HCT116 (cell line): ENCODE measurements at regions not wholly inside any gene's neighbourhood (a gene's known extent, or its start where the extent isn't known, plus 50 kb on each side); places are given as distances from the start of the nearest gene placed in this dataset.

Experiments
- ATAC-seq: fragments of 200-7000 bp; cut with Tn5 transposase; 2 replicates; pipeline ENCODE4 v1.9.1; 2020; ENCODE audit warnings: mild to moderate bottlenecking, moderate library complexity
- BruUV-seq: library from RNA; stranded (reverse); fragments of 400-500 nt; replicated peaks from 2 replicates; lab custom pipeline; 2021; lab: Mats Ljungman, UMichigan
- CTCF ChIA-PET: fragments of 300-600 bp; sonication (Branson Sonifier 250); formaldehyde crosslinking; loops from one replicate; lab custom pipeline; 2021; ENCODE audit warnings: antibody characterized with exemption; lab: Charles Lee
- POLR2A ChIA-PET: fragments of 300-600, 350-600 bp; sonication (Branson Sonifier 250); formaldehyde crosslinking; loops from one replicate; lab custom pipeline; 2021; ENCODE audit warnings: antibody characterized with exemption; lab: Charles Lee
- RAD21 ChIA-PET, 2 experiments: fragments of 300-600 bp; sonication (Branson Sonifier 250); formaldehyde crosslinking; loops; one replicate each; lab custom pipeline; 2023; ENCODE audit warnings: low total read pairs in 2 of 2; ENCODE audit not compliant: uncharacterized antibody in 2 of 2, unreplicated experiment in 2 of 2, low non-redundant PET in 1 of 2; lab: Charles Lee
- DNase-seq: peaks from one replicate; pipeline ENCODE4 v3.0.0-alpha.2; 2010; ENCODE audit warnings: low read depth, low spot score
- H2AFZ ChIP-seq: fragments of 200-600 bp; shearing (Covaris generic), sonication (generic); 2 replicates; pipeline ENCODE4 v1.6.1; 2017; ENCODE audit warnings: low read depth, mixed run types, mixed read lengths, antibody characterized with exemption, low read length; ENCODE audit not compliant: poor library complexity, severe bottlenecking
- H3K27ac ChIP-seq: 2 replicates; pipeline ENCODE4 v1.5.1; 2012; ENCODE audit warnings: low read depth, low read length
- H3K27me3 ChIP-seq: fragments of 200-600 bp; sonication (generic); 2 replicates; pipeline ENCODE4 v1.6.1; 2016; ENCODE audit warnings: mixed run types, low read length, mixed read lengths; ENCODE audit not compliant: insufficient read depth
- H3K36me3 ChIP-seq, 2 experiments: fragments of 200-500 bp in 1 of 2; fragments of 200-600 bp in 1 of 2; sonication (Bioruptor generic) in 1 of 2; sonication (generic) in 1 of 2; 2 replicates each; pipeline versions ENCODE4 v1.5.1 to v1.6.1; 2014 to 2016; ENCODE audit warnings: low read length in 2 of 2, inconsistent platforms in 1 of 2, mixed read lengths in 1 of 2, mixed run types in 1 of 2; ENCODE audit not compliant: insufficient read depth in 2 of 2, control insufficient read depth in 1 of 2
- H3K4me1 ChIP-seq, 2 experiments: fragments of 200-600 bp in 1 of 2; sonication (generic) in 1 of 2; 2 replicates each; pipeline versions ENCODE4 v1.5.1 to v1.6.1; 2012 to 2017; ENCODE audit warnings: low read length in 2 of 2, inconsistent platforms in 1 of 2, mild to moderate bottlenecking in 1 of 2, mixed read lengths in 1 of 2, mixed run types in 1 of 2, moderate library complexity in 1 of 2; ENCODE audit not compliant: insufficient read depth in 2 of 2, control insufficient read depth in 1 of 2
- H3K4me2 ChIP-seq: fragments of 200-600 bp; sonication (generic); 2 replicates; pipeline ENCODE4 v1.6.1; 2017; ENCODE audit warnings: mixed run types, low read length, mixed read lengths
- H3K4me3 ChIP-seq, 2 experiments: fragments of 200-600 bp in 1 of 2; sonication (generic) in 1 of 2; replicated peaks in 1 of 2; 2 replicates each; pipeline ENCODE4 v1.5.1; 2011 to 2016; ENCODE audit warnings: low read length in 2 of 2, control low read depth in 1 of 2, low read depth in 1 of 2, mild to moderate bottlenecking in 1 of 2, mixed read lengths in 1 of 2, mixed run types in 1 of 2
- H3K79me2 ChIP-seq: fragments of 200-600 bp; sonication (generic); 2 replicates; pipeline ENCODE4 v1.6.1; 2017; ENCODE audit warnings: mild to moderate bottlenecking, mixed run types, low read length, moderate library complexity, mixed read lengths; ENCODE audit not compliant: insufficient read depth
- H3K9ac ChIP-seq: fragments of 200-600 bp; sonication (generic); 2 replicates; pipeline ENCODE4 v1.6.1; 2016; ENCODE audit warnings: low read length, mixed read lengths
- H3K9me2 ChIP-seq: fragments of 200-600 bp; sonication (generic), shearing (Covaris generic); 2 replicates; pipeline ENCODE4 v1.6.1; 2017; ENCODE audit warnings: mixed run types, mild to moderate bottlenecking, moderate library complexity; ENCODE audit not compliant: insufficient read depth
- H3K9me3 ChIP-seq, 2 experiments: fragments of 200-500 bp in 1 of 2; fragments of 200-600 bp in 1 of 2; sonication (Bioruptor generic) in 1 of 2; sonication (generic) in 1 of 2; 2 replicates each; pipeline ENCODE4 v1.6.1; 2014 to 2017; ENCODE audit warnings: low read length in 2 of 2, mixed read lengths in 2 of 2, inconsistent platforms in 1 of 2, low read depth in 1 of 2, mild to moderate bottlenecking in 1 of 2, mixed run types in 1 of 2, moderate library complexity in 1 of 2; ENCODE audit not compliant: control insufficient read depth in 1 of 2, insufficient read depth in 1 of 2
- H4K20me1 ChIP-seq: fragments of 200-600 bp; sonication (generic), shearing (Covaris generic); 2 replicates; pipeline ENCODE4 v1.6.1; 2017; ENCODE audit warnings: mixed run types, mild to moderate bottlenecking, moderate library complexity; ENCODE audit not compliant: insufficient read depth
- CEBPB ChIP-seq: IDR thresholded peaks from 2 replicates; pipeline ENCODE4 v1.6.1; 2012; ENCODE audit warnings: low read depth
- CTCF ChIP-seq, 3 experiments: fragments of 200-600 bp in 1 of 3; sonication (generic) in 1 of 3; IDR thresholded peaks in 2 of 3; conservative IDR thresholded peaks in 1 of 3; 2 replicates each; pipeline ENCODE4 v1.5.1; 2012 to 2017; ENCODE audit warnings: low read depth in 2 of 3, low read length in 2 of 3, antibody characterized with exemption in 1 of 3, borderline replicate concordance in 1 of 3, control low read depth in 1 of 3, mild to moderate bottlenecking in 1 of 3, mixed read lengths in 1 of 3, mixed run types in 1 of 3, moderate library complexity in 1 of 3; ENCODE audit not compliant: insufficient read depth in 1 of 3
- EGR1 ChIP-seq: IDR thresholded peaks from 2 replicates; pipeline ENCODE4 v1.6.1; 2012; ENCODE audit warnings: low read depth
- ELF1 ChIP-seq: IDR thresholded peaks from 2 replicates; pipeline ENCODE4 v1.6.1; 2012; ENCODE audit warnings: low read depth, borderline replicate concordance
- EZH2phosphoT487 ChIP-seq: fragments of 200-600 bp; IDR thresholded peaks from 2 replicates; pipeline ENCODE4 v1.6.1; 2018; ENCODE audit warnings: antibody characterized with exemption, borderline replicate concordance
- JUND ChIP-seq: IDR thresholded peaks from 2 replicates; pipeline ENCODE4 v1.6.1; 2012
- POLR2AphosphoS5 ChIP-seq: IDR thresholded peaks from 2 replicates; pipeline ENCODE4 v1.6.1; 2011; ENCODE audit warnings: mild to moderate bottlenecking, low read depth, low read length, moderate library complexity
- SP1 ChIP-seq: IDR thresholded peaks from 2 replicates; pipeline ENCODE4 v1.6.1; 2012; ENCODE audit warnings: low read depth
- SRF ChIP-seq: IDR thresholded peaks from 2 replicates; pipeline ENCODE4 v1.6.1; 2012; ENCODE audit warnings: low read depth
- TCF7L2 ChIP-seq: IDR thresholded peaks from 2 replicates; pipeline ENCODE4 v1.7.0; 2011; ENCODE audit warnings: borderline replicate concordance, inconsistent platforms; ENCODE audit not compliant: insufficient read depth, insufficient read length; ENCODE audit errors: extremely low read depth
- YY1 ChIP-seq: IDR thresholded peaks from 2 replicates; pipeline ENCODE4 v1.6.1; 2011; ENCODE audit warnings: low read length, low read depth, moderate library complexity, mild to moderate bottlenecking; ENCODE audit not compliant: insufficient replicate concordance; ENCODE audit errors: extremely low read depth
- ZFX ChIP-seq: fragments of 450-650 bp; IDR thresholded peaks from 2 replicates; pipeline ENCODE4 v1.6.1; 2017
- intact Hi-C: fragments of 100-400 bp; cut with micrococcal nuclease; formaldehyde crosslinking; loops from 2 replicates; pipeline ENCODE4 v1.10.0; 2022
- TF ChIP-seq, protein P1 (sequence below): IDR thresholded peaks from 2 replicates; pipeline ENCODE4 v1.6.1; 2012; ENCODE audit warnings: low read depth

DNA sequence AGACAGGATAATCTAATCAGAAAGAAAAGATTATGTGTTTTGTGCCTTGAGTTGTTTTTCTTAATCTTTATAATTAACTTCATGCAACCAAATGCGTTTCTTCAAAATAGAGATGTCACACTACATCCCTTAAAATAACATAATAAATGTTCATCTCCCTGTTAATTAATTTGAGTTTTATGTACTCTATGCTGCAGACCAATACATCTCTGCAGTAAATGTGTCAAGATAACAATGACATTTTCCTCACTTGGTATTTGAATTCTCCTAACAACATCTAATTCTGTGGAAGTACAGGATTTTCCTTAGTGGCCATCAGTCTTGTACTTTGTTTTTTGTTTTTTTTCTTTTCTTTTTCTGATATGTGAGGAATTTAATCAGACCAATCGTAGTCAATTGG is 279.2 kb upstream of the TYRP1 start:
- no peak for DNase-seq
- Histone ChIP-seq H3K27me3 (no peaks in the 10 kb centered on the region), H2AFZ (no peak overlapping the region), H3K9ac (no peak overlapping the region), H3K27ac (no peak overlapping the region), H3K79me2 (no peaks in the 10 kb centered on the region), H3K9me3 (peaks cover 6 to 13% of the 10 kb centered on the region in 2 experiments; a peak in 2 of 4 replicates), H4K20me1 (no peaks in the 10 kb centered on the region), H3K4me1 (no peaks in the 10 kb centered on the region), H3K9me2 (no peaks in the 10 kb centered on the region), H3K4me3 (no peak overlapping the region), H3K4me2 (no peak overlapping the region), H3K36me3 (no peaks in the 10 kb centered on the region)
- BruUV-seq, result no TSS peak
- intact Hi-C loops, result no loop called here
- TF ChIP-seq SRF (no peak), ELF1 (no peak), YY1 (no peak), CEBPB (no peak), SP1 (no peak), ZFX (no peak), TCF7L2 (no peak), POLR2AphosphoS5 (no peak), EGR1 (no peak), JUND (no peak), CTCF (IDR thresholded peaks at IDR 0.05 in 2 of 3, conservative IDR thresholded peaks at IDR 0.05 in 1 of 3; ENCODE audit: borderline replicate concordance in 1 of 3, insufficient read depth in 1 of 3, low read depth in 2 of 3, low read length in 2 of 3) (no peak), EZH2phosphoT487 (no peak)
- TF ChIP-seq, protein P1, sequence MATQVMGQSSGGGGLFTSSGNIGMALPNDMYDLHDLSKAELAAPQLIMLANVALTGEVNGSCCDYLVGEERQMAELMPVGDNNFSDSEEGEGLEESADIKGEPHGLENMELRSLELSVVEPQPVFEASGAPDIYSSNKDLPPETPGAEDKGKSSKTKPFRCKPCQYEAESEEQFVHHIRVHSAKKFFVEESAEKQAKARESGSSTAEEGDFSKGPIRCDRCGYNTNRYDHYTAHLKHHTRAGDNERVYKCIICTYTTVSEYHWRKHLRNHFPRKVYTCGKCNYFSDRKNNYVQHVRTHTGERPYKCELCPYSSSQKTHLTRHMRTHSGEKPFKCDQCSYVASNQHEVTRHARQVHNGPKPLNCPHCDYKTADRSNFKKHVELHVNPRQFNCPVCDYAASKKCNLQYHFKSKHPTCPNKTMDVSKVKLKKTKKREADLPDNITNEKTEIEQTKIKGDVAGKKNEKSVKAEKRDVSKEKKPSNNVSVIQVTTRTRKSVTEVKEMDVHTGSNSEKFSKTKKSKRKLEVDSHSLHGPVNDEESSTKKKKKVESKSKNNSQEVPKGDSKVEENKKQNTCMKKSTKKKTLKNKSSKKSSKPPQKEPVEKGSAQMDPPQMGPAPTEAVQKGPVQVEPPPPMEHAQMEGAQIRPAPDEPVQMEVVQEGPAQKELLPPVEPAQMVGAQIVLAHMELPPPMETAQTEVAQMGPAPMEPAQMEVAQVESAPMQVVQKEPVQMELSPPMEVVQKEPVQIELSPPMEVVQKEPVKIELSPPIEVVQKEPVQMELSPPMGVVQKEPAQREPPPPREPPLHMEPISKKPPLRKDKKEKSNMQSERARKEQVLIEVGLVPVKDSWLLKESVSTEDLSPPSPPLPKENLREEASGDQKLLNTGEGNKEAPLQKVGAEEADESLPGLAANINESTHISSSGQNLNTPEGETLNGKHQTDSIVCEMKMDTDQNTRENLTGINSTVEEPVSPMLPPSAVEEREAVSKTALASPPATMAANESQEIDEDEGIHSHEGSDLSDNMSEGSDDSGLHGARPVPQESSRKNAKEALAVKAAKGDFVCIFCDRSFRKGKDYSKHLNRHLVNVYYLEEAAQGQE, result no peak
- ChIA-PET RAD21 (no interaction called here), POLR2A (no interaction called here), CTCF (no interaction called here)
- no peak for ATAC-seq
